H1 (cell line): ENCODE measurements at regions not wholly inside any gene's neighbourhood (a gene's known extent, or its start where the extent isn't known, plus 50 kb on each side); places are given as distances from the start of the nearest gene placed in this dataset.

Source experiments
- CTCF ChIA-PET: fragments of 300-600 bp; sonication (Branson Sonifier 250); formaldehyde crosslinking; loops from one replicate; lab custom pipeline; 2021; ENCODE audit not compliant: partially characterized antibody; lab: Charles Lee
- POLR2A ChIA-PET: fragments of 300-600 bp; sonication (Branson Sonifier 250); formaldehyde crosslinking; loops from one replicate; lab custom pipeline; 2021; ENCODE audit warnings: inconsistent platforms; ENCODE audit not compliant: partially characterized antibody; lab: Charles Lee
- DNase-seq, 2 experiments: peaks; one replicate each; pipeline versions ENCODE4 v3.0.0 to v3.0.0-alpha.2; 2010 to 2022; ENCODE audit warnings: low spot score in 2 of 2, low read depth in 1 of 2, mixed read lengths in 1 of 2
- FAIRE-seq: peaks from 2 replicates; lab custom pipeline; 2011; peaks lifted over from hg19 to GRCh38; lab: Jason Lieb, UNC
- H2AFZ ChIP-seq: 2 replicates; pipeline ENCODE4 v1.8.1; 2012; ENCODE audit warnings: low read length, inconsistent platforms
- H2AK5ac ChIP-seq: 2 replicates; pipeline ENCODE4 v1.6.1; 2013; ENCODE audit warnings: low read depth, low read length
- H2BK120ac ChIP-seq: replicated peaks from 2 replicates; pipeline ENCODE3; 2013; ENCODE audit warnings: low read depth, low read length, inconsistent platforms
- H2BK12ac ChIP-seq: 2 replicates; pipeline ENCODE4 v1.6.1; 2013; ENCODE audit warnings: low read depth, low read length
- H2BK15ac ChIP-seq: 2 replicates; pipeline ENCODE4 v1.6.1; 2013; ENCODE audit warnings: low read length
- H2BK20ac ChIP-seq: 2 replicates; pipeline ENCODE4 v1.6.1; 2013; ENCODE audit warnings: low read length
- H2BK5ac ChIP-seq: 2 replicates; pipeline ENCODE4 v1.6.1; 2013; ENCODE audit warnings: low read depth, low read length
- H3K14ac ChIP-seq: 2 replicates; pipeline ENCODE4 v1.6.1; 2013; ENCODE audit warnings: inconsistent platforms; ENCODE audit not compliant: insufficient read length
- H3K18ac ChIP-seq: 2 replicates; pipeline ENCODE4 v1.6.1; 2013; ENCODE audit warnings: low read length; ENCODE audit errors: extremely low read depth
- H3K23ac ChIP-seq: 2 replicates; pipeline ENCODE4 v1.6.1; 2013; ENCODE audit warnings: inconsistent platforms; ENCODE audit not compliant: insufficient read length
- H3K23me2 ChIP-seq: 2 replicates; pipeline ENCODE4 v1.6.1; 2013; ENCODE audit warnings: low read depth, low read length
- H3K27ac ChIP-seq: 2 replicates; pipeline ENCODE4 v1.6.1; 2011; ENCODE audit warnings: low read depth, low read length, inconsistent platforms
- H3K27me3 ChIP-seq, 4 experiments: replicated peaks in 1 of 4; 1 replicate in 1 of 4; 2 replicates in 3 of 4; pipeline versions ENCODE4 v1.6.1 to v1.8.1; 2011 to 2013; ENCODE audit warnings: low read length in 3 of 4, mild to moderate bottlenecking in 3 of 4, inconsistent platforms in 2 of 4, mixed read lengths in 2 of 4, moderate library complexity in 1 of 4; ENCODE audit not compliant: control insufficient read depth in 3 of 4, insufficient read depth in 3 of 4; ENCODE audit errors: extremely low read depth in 1 of 4
- H3K36me3 ChIP-seq, 4 experiments: 2 replicates each; pipeline versions ENCODE4 v1.6.1 to v1.8.1; 2011 to 2013; ENCODE audit warnings: mild to moderate bottlenecking in 4 of 4, low read length in 3 of 4, moderate library complexity in 2 of 4, control low read depth in 1 of 4, inconsistent platforms in 1 of 4; ENCODE audit not compliant: insufficient read depth in 4 of 4, control insufficient read depth in 2 of 4
- H3K4ac ChIP-seq: replicated peaks from 2 replicates; pipeline ENCODE3; 2013; ENCODE audit warnings: low read length, low read depth, mixed read lengths, inconsistent platforms; ENCODE audit not compliant: insufficient read length
- H3K4me1 ChIP-seq, 4 experiments: replicated peaks in 1 of 4; 1 replicate in 1 of 4; 2 replicates in 3 of 4; pipeline versions ENCODE4 v1.6.1 to v1.8.1; 2011 to 2013; ENCODE audit warnings: low read length in 3 of 4, inconsistent platforms in 2 of 4, mixed read lengths in 1 of 4; ENCODE audit not compliant: insufficient read depth in 4 of 4, control insufficient read depth in 3 of 4
- H3K4me2 ChIP-seq, 2 experiments: 2 replicates each; pipeline versions ENCODE4 v1.6.1 to v1.8.1; 2011 to 2013; ENCODE audit warnings: low read depth in 2 of 2, low read length in 2 of 2, control low read depth in 1 of 2, inconsistent platforms in 1 of 2, mild to moderate bottlenecking in 1 of 2; ENCODE audit not compliant: insufficient read depth in 1 of 2
- H3K4me3 ChIP-seq, 4 experiments: fragments of 200-600, 300-600 bp in 1 of 4; sonication (generic), shearing (Covaris generic), sonication (Bioruptor Twin) in 1 of 4; 2 replicates each; pipeline versions ENCODE4 v1.5.1 to v1.8.1; 2011 to 2016; ENCODE audit warnings: low read length in 4 of 4, low read depth in 3 of 4, control low read depth in 2 of 4, inconsistent platforms in 2 of 4, mild to moderate bottlenecking in 2 of 4, mixed read lengths in 1 of 4, moderate library complexity in 1 of 4; ENCODE audit not compliant: insufficient read depth in 2 of 4; ENCODE audit errors: extremely low read depth in 1 of 4
- H3K56ac ChIP-seq: replicated peaks from 2 replicates; pipeline ENCODE3; 2013; ENCODE audit warnings: low read depth, mild to moderate bottlenecking, mixed read lengths, low read length, inconsistent platforms; ENCODE audit not compliant: insufficient read length
- H3K79me1 ChIP-seq: 2 replicates; pipeline ENCODE4 v1.6.1; 2013; ENCODE audit warnings: low read depth, low read length, control low read depth
- H3K79me2 ChIP-seq, 2 experiments: 2 replicates each; pipeline versions ENCODE4 v1.6.1 to v1.8.1; 2012 to 2013; ENCODE audit warnings: low read length in 2 of 2, mild to moderate bottlenecking in 2 of 2, inconsistent platforms in 1 of 2; ENCODE audit not compliant: insufficient read depth in 2 of 2, control insufficient read depth in 1 of 2
- H3K9ac ChIP-seq, 4 experiments: replicated peaks in 1 of 4; 1 replicate in 1 of 4; 2 replicates in 3 of 4; pipeline versions ENCODE4 v1.6.1 to v1.8.1; 2011 to 2013; ENCODE audit warnings: low read depth in 3 of 4, low read length in 3 of 4, control low read depth in 2 of 4, mild to moderate bottlenecking in 2 of 4, moderate library complexity in 2 of 4, inconsistent platforms in 1 of 4; ENCODE audit errors: extremely low read depth in 1 of 4
- H3K9me3 ChIP-seq, 2 experiments: 2 replicates each; pipeline versions ENCODE4 v1.6.1 to v1.8.1; 2012 to 2013; ENCODE audit warnings: mild to moderate bottlenecking in 2 of 2, moderate library complexity in 2 of 2, control low read depth in 1 of 2, inconsistent platforms in 1 of 2, low read depth in 1 of 2, low read length in 1 of 2, mixed read lengths in 1 of 2; ENCODE audit not compliant: insufficient read depth in 2 of 2
- H4K20me1 ChIP-seq, 2 experiments: replicated peaks in 1 of 2; 2 replicates each; pipeline versions ENCODE3 to v1.8.1; 2011 to 2013; ENCODE audit warnings: inconsistent platforms in 2 of 2, low read length in 2 of 2, mild to moderate bottlenecking in 1 of 2; ENCODE audit not compliant: insufficient read depth in 2 of 2, control insufficient read depth in 1 of 2
- H4K5ac ChIP-seq: 2 replicates; pipeline ENCODE4 v1.6.1; 2013; ENCODE audit warnings: low read length, low read depth, mixed read lengths, inconsistent platforms; ENCODE audit not compliant: insufficient read length
- H4K8ac ChIP-seq: 2 replicates; pipeline ENCODE4 v1.8.0; 2013; ENCODE audit warnings: mild to moderate bottlenecking, moderate library complexity, low read length, inconsistent platforms; ENCODE audit not compliant: insufficient read depth; ENCODE audit errors: extremely low read depth
- H4K91ac ChIP-seq: replicated peaks from 2 replicates; pipeline ENCODE3; 2013; ENCODE audit warnings: low read length, mixed read lengths, inconsistent platforms; ENCODE audit not compliant: insufficient read length
- ASH2L ChIP-seq: fragments of 200-600, 300-600 bp; sonication (generic); IDR thresholded peaks from one replicate; pipeline ENCODE4 v1.7.1; 2017; ENCODE audit warnings: low read length
- CBX8 ChIP-seq: fragments of 300-800, 300-1000 bp; sonication (generic); IDR thresholded peaks from 2 replicates; pipeline ENCODE4 v1.7.1; 2016; ENCODE audit warnings: low read depth, low read length, borderline replicate concordance
- CHD1 ChIP-seq: IDR thresholded peaks from 2 replicates; pipeline ENCODE4 v1.6.1; 2012; ENCODE audit warnings: low read depth, low read length, improper control_type of control experiment
- CREB1 ChIP-seq: IDR thresholded peaks from 2 replicates; pipeline ENCODE4 v1.6.1; 2012; ENCODE audit warnings: inconsistent platforms
- EZH2 ChIP-seq: fragments of 200-600 bp; sonication (generic); IDR thresholded peaks from 2 replicates; pipeline ENCODE4 v1.7.1; 2012; ENCODE audit warnings: low read depth, mild to moderate bottlenecking, moderate library complexity, low read length, inconsistent platforms; ENCODE audit not compliant: severe bottlenecking
- KDM1A ChIP-seq: fragments of 200-600, 300-600 bp; sonication (generic); IDR thresholded peaks from 2 replicates; pipeline ENCODE4 v1.7.1; 2016; ENCODE audit warnings: mild to moderate bottlenecking, low read length, borderline replicate concordance
- KDM5A ChIP-seq: fragments of 200-600 bp; IDR thresholded peaks from 2 replicates; pipeline ENCODE4 v1.7.1; 2012; ENCODE audit warnings: mild to moderate bottlenecking, low read length, inconsistent platforms, mixed read lengths
- RFX5 ChIP-seq: IDR thresholded peaks from 2 replicates; pipeline ENCODE4 v1.6.1; 2011; ENCODE audit warnings: low read depth, low read length, improper control_type of control experiment, borderline replicate concordance
- WGBS, 2 experiments: shearing (Covaris generic) in 1 of 2; methylation state at CpG; one replicate each; pipeline versions ENCODE4 v1.1.6 to v1.1.7; 2013 to 2015; ENCODE audit warnings: low lambda C conversion rate in 2 of 2, mixed read lengths in 2 of 2, inconsistent platforms in 1 of 2, low coverage in 1 of 2, missing lambda C conversion rate in 1 of 2; ENCODE audit not compliant: insufficient replicate concordance in 2 of 2, insufficient coverage in 1 of 2, insufficient read length in 1 of 2; ENCODE audit errors: extremely low coverage in 1 of 2, missing lambda C conversion rate in 1 of 2; 5-methylcytosine and 5-hydroxymethylcytosine counted together

DNA sequence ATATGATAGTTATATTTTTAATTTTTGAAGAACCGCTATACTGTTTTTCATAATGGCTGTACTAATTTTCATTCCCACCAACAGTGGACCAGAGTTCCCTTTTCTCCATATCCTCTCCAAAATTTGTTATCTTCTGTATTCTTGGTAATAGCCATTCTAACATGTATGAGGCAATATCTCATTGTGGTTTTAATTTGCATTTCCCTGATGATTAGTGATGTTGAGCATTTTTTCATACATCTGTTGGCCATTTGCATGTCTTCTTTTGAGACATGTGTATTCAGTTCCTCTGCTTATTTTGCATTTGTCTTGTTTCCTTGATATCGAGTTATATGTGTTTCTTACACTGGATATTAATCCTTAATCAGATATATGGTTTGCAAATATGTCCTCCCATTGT is 770.8 kb upstream of the MBL2 start:
- H2AFZ ChIP-seq, result no peak overlapping the region
- H4K20me1 ChIP-seq, result no peaks in the 10 kb centered on the region
- H3K4me1 ChIP-seq, result no peaks in the 10 kb centered on the region
- ChIA-PET POLR2A (no interaction called here), CTCF (no interaction called here)
- H3K27ac ChIP-seq, result no peak overlapping the region
- H3K9ac ChIP-seq, result no peak overlapping the region
- H3K79me1 ChIP-seq, result no peaks in the 10 kb centered on the region
- H2BK15ac ChIP-seq, result no peak overlapping the region
- no peaks in the 10 kb centered on the region for H3K79me2 ChIP-seq
- H2BK120ac ChIP-seq, result no peak overlapping the region
- WGBS, 2 experiments, result 96% methylated on average over 2 of the region's 2 CpGs; no CpG with 5 or more reads in 1 of the 2 experiments
- H2AK5ac ChIP-seq, result no peak overlapping the region
- H4K5ac ChIP-seq, result no peak overlapping the region
- no peak overlapping the region for H3K23ac ChIP-seq
- DNase-seq, result no peak
- no peaks in the 10 kb centered on the region for H3K23me2 ChIP-seq
- no peak overlapping the region for H3K4me3 ChIP-seq
- no peaks in the 10 kb centered on the region for H3K27me3 ChIP-seq
- H3K9me3 ChIP-seq, result no peaks in the 10 kb centered on the region; a peak in 1 of 4 replicates
- no peak overlapping the region for H3K56ac ChIP-seq
- H4K91ac ChIP-seq, result no peak overlapping the region
- no peak overlapping the region for H3K14ac ChIP-seq
- no peak overlapping the region for H2BK20ac ChIP-seq
- H3K4me2 ChIP-seq, result no peak overlapping the region
- H2BK12ac ChIP-seq, result no peak overlapping the region
- no peak overlapping the region for H3K4ac ChIP-seq
- TF ChIP-seq CBX8, result no peak
- no peak for TF ChIP-seq KDM1A
- no peak for TF ChIP-seq CREB1
- no peak for TF ChIP-seq ASH2L
- no peak for TF ChIP-seq KDM5A
- TF ChIP-seq CHD1, result no peak
- no peak for TF ChIP-seq EZH2
- no peak for TF ChIP-seq RFX5
- no peak overlapping the region for H3K18ac ChIP-seq
- H4K8ac ChIP-seq, result no peak overlapping the region
- no peaks in the 10 kb centered on the region; a peak in 2 of 8 replicates for H3K36me3 ChIP-seq
- FAIRE-seq, result no peak
- no peak overlapping the region for H2BK5ac ChIP-seq
